Adrenal gland (tissue), 5 donors: ENCODE measurements at regions not wholly inside any gene's neighbourhood (a gene's known extent, or its start where the extent isn't known, plus 50 kb on each side); places are given as distances from the start of the nearest gene placed in this dataset.

ENCODE experiments used
- POLR2A ChIP-seq, 2 donors: fragments of 450-650 bp; IDR thresholded peaks; one replicate each; pipeline ENCODE4 v1.6.1; 2017; ENCODE audit warnings: antibody characterized with exemption in 2 of 2, mild to moderate bottlenecking in 2 of 2, moderate library complexity in 1 of 2
- TF ChIP-seq, protein P1 (sequence below), 6 experiments: fragments of 450-650 bp in 4 of 6; fragments of 200-600 bp in 2 of 6; sonication (generic) in 1 of 6; IDR thresholded peaks; 1 replicate in 5 of 6; 2 replicates in 1 of 6; pipeline versions ENCODE4 v1.5.1 to v1.8.0; 2016 to 2021; ENCODE audit warnings: antibody characterized with exemption in 6 of 6, mild to moderate bottlenecking in 2 of 6, moderate library complexity in 1 of 6
- donor health status: DM: no; HTN: no; CAD: no.

DNA sequence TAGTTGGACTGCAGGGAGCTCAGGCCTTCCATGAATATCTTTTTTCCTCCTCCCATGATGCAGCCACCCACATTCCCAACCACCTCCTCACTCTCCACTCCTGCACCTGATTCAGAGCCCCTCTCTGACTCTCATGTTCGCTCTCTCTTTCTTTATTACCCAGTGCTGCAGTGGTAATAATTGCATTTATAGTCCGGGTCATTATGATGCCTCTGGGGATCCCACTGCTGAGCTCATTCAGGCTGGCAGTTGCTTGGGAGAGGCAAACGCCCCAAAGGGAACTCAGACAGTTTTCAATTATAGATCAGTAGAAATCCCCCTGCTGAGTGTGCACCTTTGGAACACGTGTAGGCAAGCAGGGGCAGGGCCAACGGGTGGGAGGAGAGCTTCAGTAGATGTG lies 953.0 kb downstream of the GRID1 start:
- TF ChIP-seq, protein P1, sequence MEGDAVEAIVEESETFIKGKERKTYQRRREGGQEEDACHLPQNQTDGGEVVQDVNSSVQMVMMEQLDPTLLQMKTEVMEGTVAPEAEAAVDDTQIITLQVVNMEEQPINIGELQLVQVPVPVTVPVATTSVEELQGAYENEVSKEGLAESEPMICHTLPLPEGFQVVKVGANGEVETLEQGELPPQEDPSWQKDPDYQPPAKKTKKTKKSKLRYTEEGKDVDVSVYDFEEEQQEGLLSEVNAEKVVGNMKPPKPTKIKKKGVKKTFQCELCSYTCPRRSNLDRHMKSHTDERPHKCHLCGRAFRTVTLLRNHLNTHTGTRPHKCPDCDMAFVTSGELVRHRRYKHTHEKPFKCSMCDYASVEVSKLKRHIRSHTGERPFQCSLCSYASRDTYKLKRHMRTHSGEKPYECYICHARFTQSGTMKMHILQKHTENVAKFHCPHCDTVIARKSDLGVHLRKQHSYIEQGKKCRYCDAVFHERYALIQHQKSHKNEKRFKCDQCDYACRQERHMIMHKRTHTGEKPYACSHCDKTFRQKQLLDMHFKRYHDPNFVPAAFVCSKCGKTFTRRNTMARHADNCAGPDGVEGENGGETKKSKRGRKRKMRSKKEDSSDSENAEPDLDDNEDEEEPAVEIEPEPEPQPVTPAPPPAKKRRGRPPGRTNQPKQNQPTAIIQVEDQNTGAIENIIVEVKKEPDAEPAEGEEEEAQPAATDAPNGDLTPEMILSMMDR (IDR thresholded peaks at IDR 0.05), result no peak
- no peak for TF ChIP-seq POLR2A (IDR thresholded peaks at IDR 0.05)
